ENCODE measurements at regions not wholly inside any gene's neighbourhood (a gene's known extent, or its start where the extent isn't known, plus 50 kb on each side); places are given as distances from the start of the nearest gene placed in this dataset.

GRCh38 chr1:232111611-232112010 lies 485.0 kb downstream of the DISC1 start:
- TF ChIP-seq CTCF (IDR thresholded peaks at IDR 0.05) (no peak), POLR2A (IDR thresholded peaks at IDR 0.05) (no peak)

All from Peyer's patch (tissue), 4 donors.